Astrocyte of the cerebellum (primary cell): ENCODE measurements at regions not wholly inside any gene's neighbourhood (a gene's known extent, or its start where the extent isn't known, plus 50 kb on each side); places are given as distances from the start of the nearest gene placed in this dataset.

Experiments used
- DNase-seq: peaks from one replicate; pipeline ENCODE4 v3.0.0-alpha.2; 2011; ENCODE audit warnings: low read depth
- H3K4me3 ChIP-seq: 2 replicates; pipeline ENCODE4 v1.5.1; 2011; ENCODE audit warnings: mild to moderate bottlenecking, low read depth, low read length, moderate library complexity
- in situ Hi-C: cut with HindIII; loops from 2 replicates; pipeline ENCODE4 v1.10.0; 2017; ENCODE audit warnings: low sequenced_read_pairs
- TF ChIP-seq, protein P1 (sequence below): IDR thresholded peaks from 2 replicates; pipeline ENCODE4 v1.5.1; 2012; ENCODE audit warnings: low read length, low read depth, moderate library complexity, mild to moderate bottlenecking; ENCODE audit errors: missing control alignments

DNA sequence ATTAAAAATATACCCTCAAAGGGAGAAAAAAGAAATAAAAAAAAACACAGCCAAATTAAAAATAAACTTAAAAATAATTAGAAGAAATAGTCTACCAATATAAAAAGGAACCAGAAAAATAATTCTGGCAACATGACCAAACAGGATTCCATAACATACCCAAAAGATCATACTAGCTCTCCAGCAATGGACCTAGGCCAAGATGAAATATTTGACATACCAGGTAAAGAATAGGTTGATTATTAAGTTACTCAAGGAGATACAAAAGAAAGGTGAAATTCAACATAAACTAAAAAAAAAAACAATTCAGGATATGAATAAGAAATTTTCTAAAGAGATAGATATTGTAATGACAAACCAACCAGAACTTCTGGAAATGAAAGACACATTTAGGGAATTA, 121.3 kb upstream of the SCAF11 start:
- H3K4me3 ChIP-seq, result no peak overlapping the region
- TF ChIP-seq, protein P1, sequence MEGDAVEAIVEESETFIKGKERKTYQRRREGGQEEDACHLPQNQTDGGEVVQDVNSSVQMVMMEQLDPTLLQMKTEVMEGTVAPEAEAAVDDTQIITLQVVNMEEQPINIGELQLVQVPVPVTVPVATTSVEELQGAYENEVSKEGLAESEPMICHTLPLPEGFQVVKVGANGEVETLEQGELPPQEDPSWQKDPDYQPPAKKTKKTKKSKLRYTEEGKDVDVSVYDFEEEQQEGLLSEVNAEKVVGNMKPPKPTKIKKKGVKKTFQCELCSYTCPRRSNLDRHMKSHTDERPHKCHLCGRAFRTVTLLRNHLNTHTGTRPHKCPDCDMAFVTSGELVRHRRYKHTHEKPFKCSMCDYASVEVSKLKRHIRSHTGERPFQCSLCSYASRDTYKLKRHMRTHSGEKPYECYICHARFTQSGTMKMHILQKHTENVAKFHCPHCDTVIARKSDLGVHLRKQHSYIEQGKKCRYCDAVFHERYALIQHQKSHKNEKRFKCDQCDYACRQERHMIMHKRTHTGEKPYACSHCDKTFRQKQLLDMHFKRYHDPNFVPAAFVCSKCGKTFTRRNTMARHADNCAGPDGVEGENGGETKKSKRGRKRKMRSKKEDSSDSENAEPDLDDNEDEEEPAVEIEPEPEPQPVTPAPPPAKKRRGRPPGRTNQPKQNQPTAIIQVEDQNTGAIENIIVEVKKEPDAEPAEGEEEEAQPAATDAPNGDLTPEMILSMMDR, result no peak
- DNase-seq, result no peak
- in situ Hi-C loops, result no loop called here

DNA sequence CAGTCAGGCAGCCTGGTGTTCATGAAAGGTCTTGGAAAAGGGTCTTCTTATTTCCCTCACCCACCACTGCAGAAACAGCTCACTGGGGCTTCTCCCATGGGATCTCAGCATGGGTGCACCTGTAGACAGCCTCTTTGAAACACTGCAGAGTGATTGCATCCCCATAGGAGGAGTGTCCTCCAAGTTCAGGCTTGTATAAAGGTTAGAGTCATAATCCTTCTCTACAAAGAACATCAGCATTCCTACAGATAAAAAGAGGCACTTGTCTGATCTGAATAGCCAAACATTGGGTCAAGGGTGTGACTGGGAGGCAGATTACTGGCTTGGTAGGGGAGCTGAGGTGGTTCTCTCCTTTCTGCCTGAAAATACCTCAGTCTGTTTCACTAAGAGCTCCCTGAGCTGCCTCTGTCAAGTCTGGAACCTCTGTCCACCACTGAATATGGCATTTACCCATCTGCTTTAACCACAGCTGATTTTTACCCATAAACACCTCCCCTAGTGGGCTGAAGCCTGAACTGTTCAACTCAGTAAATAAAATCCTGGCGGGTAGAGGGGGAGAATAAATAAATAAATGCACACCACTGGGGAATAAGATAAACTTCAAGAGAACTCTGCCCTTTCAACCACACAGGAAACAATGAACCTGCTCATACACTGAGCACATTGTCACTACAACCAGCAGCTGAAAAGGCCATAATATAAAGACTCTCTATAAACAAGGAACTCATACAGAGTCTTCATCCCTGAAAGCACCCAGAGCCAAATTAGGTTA, 120.7 kb upstream of the SCAF11 start:
- in situ Hi-C loops, result no loop called here
- H3K4me3 ChIP-seq, result no peak overlapping the region
- TF ChIP-seq, protein P1, result no peak
- no peak for DNase-seq

DNA sequence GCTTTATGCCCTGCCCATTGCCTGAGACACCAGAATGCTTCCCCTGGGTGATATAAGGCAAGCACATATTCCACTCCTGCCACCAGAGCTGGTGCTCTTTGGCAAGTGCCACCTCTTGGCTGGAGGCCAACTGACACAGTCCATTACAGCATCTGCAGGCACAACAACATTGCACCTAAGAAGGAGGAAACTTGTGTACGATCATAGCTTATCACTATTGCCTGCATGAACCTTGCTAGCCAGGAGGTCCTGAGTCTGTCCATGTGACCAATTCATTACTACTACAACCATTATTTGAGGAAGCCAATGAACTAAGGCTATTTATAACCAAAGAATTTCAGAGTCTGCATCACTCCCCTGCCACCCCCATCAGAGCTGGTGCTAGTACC, 119.8 kb upstream of the SCAF11 start:
- in situ Hi-C loops, result no loop called here
- TF ChIP-seq, protein P1, result no peak
- no peak overlapping the region for H3K4me3 ChIP-seq
- DNase-seq, result no peak

DNA sequence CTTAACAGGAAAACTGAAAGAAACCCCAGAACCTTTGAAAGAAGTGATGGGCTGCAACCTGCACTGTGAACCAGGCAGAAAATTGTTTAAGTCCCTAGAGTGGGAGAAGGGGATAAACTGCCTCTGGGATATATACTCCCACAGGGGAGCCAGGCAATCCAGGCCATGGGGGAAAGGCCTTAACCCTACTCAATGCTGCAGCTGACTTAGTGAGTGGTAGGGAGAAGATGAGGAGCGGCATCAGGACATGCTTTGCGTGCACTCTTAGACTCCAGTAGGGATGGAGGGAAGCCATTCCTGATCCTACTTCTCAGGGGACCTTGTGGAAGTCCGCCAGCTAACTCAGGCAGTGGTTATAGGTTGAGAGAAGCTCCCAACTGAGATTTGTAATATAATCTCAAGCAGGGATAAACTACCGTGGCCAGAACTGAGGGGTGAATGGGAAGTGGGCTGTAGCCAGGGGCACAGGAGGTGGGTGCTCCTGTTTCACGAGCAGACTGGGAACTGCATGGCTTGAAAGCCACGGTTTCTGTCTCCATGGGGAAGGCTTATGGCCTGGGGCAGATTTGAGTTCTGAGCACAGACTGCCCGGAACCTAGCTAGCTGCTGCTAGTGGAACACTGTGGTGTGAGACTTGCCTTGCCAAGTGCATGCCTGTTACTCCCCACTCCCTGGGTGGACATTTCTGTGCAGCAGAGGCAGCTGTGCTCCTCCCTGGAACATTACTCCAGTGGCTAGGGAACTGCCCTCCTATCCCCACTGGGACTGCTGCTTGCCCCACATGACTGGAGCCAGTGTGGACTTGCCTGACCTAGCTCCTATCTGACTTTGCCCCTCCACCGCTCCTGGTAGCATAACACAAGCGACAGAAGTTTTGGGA, 119.2 kb upstream of the SCAF11 start:
- TF ChIP-seq, protein P1, result no peak
- no peak for DNase-seq
- in situ Hi-C loops, result no loop called here
- no peak overlapping the region for H3K4me3 ChIP-seq

DNA sequence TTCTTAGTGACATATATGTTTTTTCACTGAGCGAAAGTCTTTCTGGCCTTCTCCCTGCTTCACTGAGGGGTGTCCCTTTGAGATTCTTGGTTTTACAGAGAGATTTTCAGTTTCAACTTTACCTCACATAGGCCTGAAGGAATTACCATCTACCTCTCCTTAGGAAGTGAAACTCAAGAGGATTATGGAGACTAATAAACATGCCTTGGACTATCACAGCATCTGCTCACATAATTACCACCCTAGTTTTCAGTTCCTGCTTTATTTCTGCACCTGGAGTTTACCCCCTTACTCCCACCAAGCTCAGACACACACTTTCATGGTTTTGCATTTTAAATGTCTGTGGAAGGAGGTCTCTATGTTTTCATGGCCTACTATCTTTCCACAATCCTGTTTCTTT, 118.3 kb upstream of the SCAF11 start:
- in situ Hi-C loops, result no loop called here
- H3K4me3 ChIP-seq, result no peak overlapping the region
- no peak for DNase-seq
- TF ChIP-seq, protein P1, result no peak

DNA sequence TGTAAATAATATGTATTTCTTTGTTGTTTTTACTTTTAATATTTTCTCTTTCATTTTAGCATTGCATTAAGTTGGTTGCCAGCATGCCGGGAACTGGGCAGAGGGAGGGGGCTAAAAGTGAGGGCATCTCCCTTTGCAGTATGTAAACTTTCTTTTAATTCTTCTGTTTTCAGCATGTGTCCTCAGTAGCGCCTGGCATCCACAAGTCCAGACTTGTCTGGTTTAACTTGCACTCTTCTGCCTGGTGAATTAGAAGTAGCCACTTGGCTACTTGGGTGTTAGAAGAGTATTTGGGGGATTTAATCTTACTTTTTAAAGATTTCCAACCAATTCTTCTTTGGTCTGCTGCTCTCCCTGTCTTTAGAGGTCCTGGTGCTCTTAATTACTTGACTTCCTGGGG, 117.2 kb upstream of the SCAF11 start:
- no peak overlapping the region for H3K4me3 ChIP-seq
- in situ Hi-C loops, result no loop called here
- TF ChIP-seq, protein P1, result no peak
- no peak for DNase-seq
